ENCODE measurements at regions not wholly inside any gene's neighbourhood (a gene's known extent, or its start where the extent isn't known, plus 50 kb on each side); places are given as distances from the start of the nearest gene placed in this dataset.

GRCh38 chr13:106348075-106348840, 187.2 kb downstream of the EFNB2 start:
- TF ChIP-seq CTCF (conservative IDR thresholded peaks at IDR 0.05; ENCODE audit: low read length), result no peak
- TF ChIP-seq EZH2phosphoT487 (IDR thresholded peaks at IDR 0.05; ENCODE audit: borderline replicate concordance, low read depth, low read length), result no peak

Data from OCI-LY7 (cell line).